NCI-H524 treated with DMSO at 0.1 percent for 48 hours (cell line): ENCODE measurements at regions not wholly inside any gene's neighbourhood (a gene's known extent, or its start where the extent isn't known, plus 50 kb on each side); places are given as distances from the start of the nearest gene placed in this dataset.
"Not testable (repeated sequence)": the region's sequence is repeated elsewhere in the genome, so short reads cannot be mapped to it uniquely, and the experiment has no call there.

ENCODE experiments used
- DNase-seq: peaks from one replicate; lab custom pipeline; 2025; lab: John Stamatoyannopoulos, UW

GRCh38 chr15:26073430-26074333, 210.6 kb upstream of the ATP10A start:
- DNase-seq, result no peak

GRCh38 chr15:26070095-26070532, 207.0 kb upstream of the ATP10A start:
- no peak for DNase-seq

GRCh38 chr15:26069231-26069641, 206.1 kb upstream of the ATP10A start:
- DNase-seq, result no peak

- no peak for DNase-seq
Measured at GRCh38 chr15:26066896-26067295, 203.8 kb upstream of the ATP10A start.

GRCh38 chr15:26065723-26066122, 202.6 kb upstream of the ATP10A start:
- no peak for DNase-seq

- DNase-seq, result no peak
Measured at GRCh38 chr15:26061248-26061647, 198.1 kb upstream of the ATP10A start.

- not testable (repeated sequence) for DNase-seq
Measured at GRCh38 chr15:26056766-26057165, 193.6 kb upstream of the ATP10A start.

GRCh38 chr15:26051761-26052675, 188.9 kb upstream of the ATP10A start:
- peak; percentile 99 for DNase-seq

- DNase-seq, result peak; percentile 52
Measured at GRCh38 chr15:26050984-26051383, 187.9 kb upstream of the ATP10A start.

GRCh38 chr15:26049900-26050657, 187.0 kb upstream of the ATP10A start:
- no peak for DNase-seq

- no peak for DNase-seq
Measured at GRCh38 chr15:26048669-26049068, 185.5 kb upstream of the ATP10A start.

GRCh38 chr15:26045516-26045915, 182.4 kb upstream of the ATP10A start:
- DNase-seq, result no peak

- no peak for DNase-seq
Measured at GRCh38 chr15:26043018-26043417, 179.9 kb upstream of the ATP10A start.

GRCh38 chr15:26038693-26039092, 175.6 kb upstream of the ATP10A start:
- no peak for DNase-seq

- no peak for DNase-seq
Measured at GRCh38 chr15:26037369-26037768, 174.2 kb upstream of the ATP10A start.

- no peak for DNase-seq
Measured at GRCh38 chr15:26033493-26033892, 170.4 kb upstream of the ATP10A start.

GRCh38 chr15:26032162-26032846, 169.2 kb upstream of the ATP10A start:
- no peak for DNase-seq

GRCh38 chr15:26029586-26029985, 166.5 kb upstream of the ATP10A start:
- DNase-seq, result not testable (repeated sequence)

GRCh38 chr15:26029146-26029545, 166.0 kb upstream of the ATP10A start:
- no peak for DNase-seq

- no peak for DNase-seq
Measured at GRCh38 chr15:26028086-26028740, 165.1 kb upstream of the ATP10A start.

- DNase-seq, result not testable (repeated sequence)
Measured at GRCh38 chr15:26026671-26027070, 163.5 kb upstream of the ATP10A start.
